PC-9 (cell line): ENCODE measurements at regions not wholly inside any gene's neighbourhood (a gene's known extent, or its start where the extent isn't known, plus 50 kb on each side); places are given as distances from the start of the nearest gene placed in this dataset.

ENCODE experiments used
- BruUV-seq: library from RNA; stranded (reverse); fragments of 400-500 nt; replicated peaks from 2 replicates; lab custom pipeline; 2021; lab: Mats Ljungman, UMichigan
- CTCF ChIA-PET: fragments of 300-600 bp; sonication (Branson Sonifier 250); formaldehyde crosslinking; loops from one replicate; lab custom pipeline; 2022; ENCODE audit warnings: antibody characterized with exemption; lab: Charles Lee
- POLR2A ChIA-PET: fragments of 300-600 bp; sonication (Branson Sonifier 250); formaldehyde crosslinking; loops from one replicate; lab custom pipeline; 2022; ENCODE audit warnings: antibody characterized with exemption; ENCODE audit not compliant: unreplicated experiment; lab: Charles Lee
- DNase-seq, 2 experiments: peaks; one replicate each; pipeline versions ENCODE4 v3.0.0 to v3.0.0-alpha.2; 2015 to 2022; ENCODE audit warnings: mixed read lengths in 1 of 2
- H2AFZ ChIP-seq: fragments of 200-600 bp; sonication (generic); 2 replicates; pipeline ENCODE4 v1.8.1; 2017; ENCODE audit warnings: antibody characterized with exemption
- H3F3A ChIP-seq: fragments of 200-600 bp; sonication (generic); 2 replicates; pipeline ENCODE4 v1.8.1; 2017; ENCODE audit warnings: antibody characterized with exemption, mild to moderate bottlenecking, low read depth; ENCODE audit not compliant: insufficient read depth
- H3K27ac ChIP-seq: fragments of 200-600 bp; sonication (generic); 2 replicates; pipeline ENCODE4 v1.6.1; 2016; ENCODE audit warnings: mixed run types
- H3K27me3 ChIP-seq: fragments of 200-600 bp; sonication (generic); 2 replicates; pipeline ENCODE4 v1.6.1; 2016; ENCODE audit warnings: low read depth, mixed run types; ENCODE audit not compliant: insufficient read depth
- H3K36me3 ChIP-seq: fragments of 200-600 bp; sonication (generic); 2 replicates; pipeline ENCODE4 v1.6.1; 2016; ENCODE audit warnings: low read depth, mixed run types
- H3K4me1 ChIP-seq: fragments of 200-600 bp; sonication (generic); replicated peaks from 2 replicates; pipeline ENCODE4 v1.6.1; 2016; ENCODE audit warnings: mixed run types; ENCODE audit not compliant: insufficient read depth
- H3K4me2 ChIP-seq: fragments of 200-600 bp; sonication (generic); 2 replicates; pipeline ENCODE4 v1.6.1; 2017; ENCODE audit warnings: mixed run types
- H3K4me3 ChIP-seq: fragments of 200-600 bp; sonication (generic); 2 replicates; pipeline ENCODE4 v1.6.1; 2016; ENCODE audit warnings: mixed run types
- H3K79me2 ChIP-seq: fragments of 200-600 bp; sonication (generic); 2 replicates; pipeline ENCODE4 v1.6.1; 2017; ENCODE audit warnings: low read depth, mixed run types
- H3K9me2 ChIP-seq: fragments of 200-600 bp; sonication (generic); 2 replicates; pipeline ENCODE4 v1.8.1; 2017; ENCODE audit warnings: mild to moderate bottlenecking; ENCODE audit not compliant: insufficient read depth
- H3K9me3 ChIP-seq: fragments of 200-600 bp; sonication (generic); 2 replicates; pipeline ENCODE4 v1.8.1; 2016; ENCODE audit warnings: low read depth; ENCODE audit not compliant: insufficient read depth
- H4K20me1 ChIP-seq: fragments of 200-600 bp; sonication (generic); 2 replicates; pipeline ENCODE4 v1.8.1; 2017; ENCODE audit not compliant: insufficient read depth
- CTCF ChIP-seq: fragments of 200-600 bp; sonication (generic); conservative IDR thresholded peaks from 2 replicates; pipeline ENCODE4 v1.6.1; 2017; ENCODE audit warnings: mixed run types, antibody characterized with exemption, mild to moderate bottlenecking, moderate library complexity
- EZH2 ChIP-seq: fragments of 200-600 bp; sonication (generic); IDR thresholded peaks from 2 replicates; pipeline ENCODE4 v1.8.0; 2017; ENCODE audit warnings: antibody characterized with exemption, low read depth
- intact Hi-C: fragments of 100-400 bp; cut with micrococcal nuclease; formaldehyde crosslinking; loops from one replicate; pipeline ENCODE4 v1.10.0; 2022; ENCODE audit not compliant: unreplicated experiment

GRCh38 chr4:170476351-170476750 lies 386.6 kb upstream of the AADAT start:
- Histone ChIP-seq H3K36me3 (no peaks in the 10 kb centered on the region), H3K4me3 (no peak overlapping the region), H3K9me2 (no peaks in the 10 kb centered on the region), H3K27me3 (no peaks in the 10 kb centered on the region), H3K79me2 (no peaks in the 10 kb centered on the region), H3K4me1 (no peaks in the 10 kb centered on the region), H3F3A (no peaks in the 10 kb centered on the region), H2AFZ (no peak overlapping the region), H3K4me2 (no peak overlapping the region), H3K27ac (no peak overlapping the region), H3K9me3 (no peaks in the 10 kb centered on the region), H4K20me1 (no peaks in the 10 kb centered on the region)
- intact Hi-C loops = no loop called here
- DNase-seq = no peak
- POLR2A ChIA-PET = no interaction called here
- BruUV-seq = no TSS peak
- TF ChIP-seq EZH2 (no peak), CTCF (no peak)
- CTCF ChIA-PET = no interaction called here

DNA sequence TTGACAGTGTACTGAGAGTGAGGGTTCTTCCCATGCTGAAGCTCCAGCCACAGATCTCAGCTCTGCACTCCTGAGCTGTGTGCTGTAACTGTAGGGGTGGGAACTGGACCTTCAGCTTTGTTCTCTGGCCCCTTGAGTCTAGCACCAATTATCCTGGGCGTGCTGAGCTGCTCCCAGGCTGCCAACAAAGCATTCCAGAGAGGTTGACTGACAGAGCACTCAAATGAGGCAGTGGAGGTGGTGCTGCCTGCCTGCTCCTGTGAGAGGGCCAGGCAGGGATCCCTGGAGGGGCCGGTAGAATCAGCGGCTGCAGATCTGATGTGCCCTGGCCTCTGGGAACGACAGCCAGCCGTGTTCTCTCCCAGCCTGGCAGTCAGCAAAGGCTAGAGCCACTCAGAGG lies 375.7 kb upstream of the AADAT start:
- BruUV-seq = no TSS peak
- CTCF ChIA-PET = no interaction called here
- POLR2A ChIA-PET = no interaction called here
- no peak overlapping the region for H2AFZ ChIP-seq
- H3K4me1 ChIP-seq = no peaks in the 10 kb centered on the region
- no peaks in the 10 kb centered on the region for H3K9me2 ChIP-seq
- intact Hi-C loops = no loop called here
- no peaks in the 10 kb centered on the region for H3F3A ChIP-seq
- H3K27me3 ChIP-seq = no peaks in the 10 kb centered on the region
- no peaks in the 10 kb centered on the region for H3K9me3 ChIP-seq
- no peaks in the 10 kb centered on the region for H4K20me1 ChIP-seq
- no peaks in the 10 kb centered on the region for H3K36me3 ChIP-seq
- H3K4me3 ChIP-seq = no peak overlapping the region
- no peak for DNase-seq
- H3K4me2 ChIP-seq = no peak overlapping the region
- H3K79me2 ChIP-seq = no peaks in the 10 kb centered on the region
- TF ChIP-seq CTCF = no peak
- no peak for TF ChIP-seq EZH2
- no peak overlapping the region for H3K27ac ChIP-seq

GRCh38 chr4:170464614-170465197 lies 374.9 kb upstream of the AADAT start:
- no TSS peak for BruUV-seq
- DNase-seq = no peak
- CTCF ChIA-PET = no interaction called here
- Histone ChIP-seq H3K9me2 (no peaks in the 10 kb centered on the region), H3K4me1 (no peaks in the 10 kb centered on the region), H3K27ac (no peak overlapping the region), H3K36me3 (no peaks in the 10 kb centered on the region), H3K4me3 (no peak overlapping the region), H3K27me3 (no peaks in the 10 kb centered on the region), H4K20me1 (no peaks in the 10 kb centered on the region), H2AFZ (no peak overlapping the region), H3K79me2 (no peaks in the 10 kb centered on the region), H3K4me2 (no peak overlapping the region), H3F3A (no peaks in the 10 kb centered on the region), H3K9me3 (no peaks in the 10 kb centered on the region)
- intact Hi-C loops = no loop called here
- TF ChIP-seq EZH2 = no peak
- TF ChIP-seq CTCF = no peak
- POLR2A ChIA-PET = no interaction called here
